Fibroblast of upper back skin (primary cell): ENCODE measurements at regions not wholly inside any gene's neighbourhood (a gene's known extent, or its start where the extent isn't known, plus 50 kb on each side); places are given as distances from the start of the nearest gene placed in this dataset.
A peak's percentile ranks its signal among the peaks of the same experiment; 100 is the strongest.

Source experiments
- DNase-seq: peaks from one replicate; pipeline ENCODE4 v3.0.0-alpha.2; 2013

DNA sequence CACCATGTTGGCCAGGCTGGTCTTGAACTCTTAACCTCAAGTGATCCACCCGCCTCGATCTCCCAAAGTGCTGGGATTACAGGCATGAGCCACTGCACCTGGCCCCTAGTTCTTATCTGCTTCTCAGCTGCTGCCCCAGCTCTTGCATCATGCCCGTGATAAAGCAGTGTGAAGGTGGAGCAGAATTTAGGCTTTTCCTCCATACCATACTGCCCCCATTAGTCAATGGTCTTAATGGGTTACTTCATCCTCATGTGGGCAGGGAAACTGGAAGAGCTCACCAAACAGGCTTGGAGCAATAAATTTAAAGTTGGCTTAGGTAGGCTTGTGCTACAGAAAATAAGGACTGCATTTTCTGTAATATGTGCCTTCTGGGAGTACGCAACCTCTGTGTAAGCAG, 636.9 kb upstream of the BOD1L1 start:
- no peak for DNase-seq

DNA sequence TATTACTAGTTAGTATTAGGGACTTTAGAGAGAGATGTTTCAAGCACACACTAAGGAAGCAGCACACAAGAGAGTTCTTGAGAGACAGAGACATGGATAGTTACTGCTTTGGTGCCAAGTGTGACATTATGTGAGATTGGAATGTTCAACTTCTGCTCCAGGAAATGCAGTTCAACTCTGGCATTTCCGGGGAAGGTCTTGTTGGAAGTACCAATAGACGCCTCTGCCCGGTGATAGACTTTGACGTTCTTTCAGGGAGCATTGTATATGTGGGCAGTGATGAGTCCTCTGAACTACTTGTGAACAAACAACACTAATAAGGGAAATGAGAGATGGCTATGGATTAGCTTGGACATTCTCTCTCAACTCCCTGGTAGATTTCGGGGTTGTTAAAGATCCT, 638.1 kb upstream of the BOD1L1 start:
- DNase-seq: no peak

- no peak for DNase-seq
Observed at GRCh38 chr4:14267373-14268060, 640.0 kb upstream of the BOD1L1 start.

- DNase-seq: no peak
Observed at GRCh38 chr4:14269824-14270223, 642.3 kb upstream of the BOD1L1 start.

GRCh38 chr4:14272206-14272605, 644.7 kb upstream of the BOD1L1 start:
- no peak for DNase-seq

GRCh38 chr4:14277505-14277904, 650.0 kb upstream of the BOD1L1 start:
- DNase-seq: no peak

DNA sequence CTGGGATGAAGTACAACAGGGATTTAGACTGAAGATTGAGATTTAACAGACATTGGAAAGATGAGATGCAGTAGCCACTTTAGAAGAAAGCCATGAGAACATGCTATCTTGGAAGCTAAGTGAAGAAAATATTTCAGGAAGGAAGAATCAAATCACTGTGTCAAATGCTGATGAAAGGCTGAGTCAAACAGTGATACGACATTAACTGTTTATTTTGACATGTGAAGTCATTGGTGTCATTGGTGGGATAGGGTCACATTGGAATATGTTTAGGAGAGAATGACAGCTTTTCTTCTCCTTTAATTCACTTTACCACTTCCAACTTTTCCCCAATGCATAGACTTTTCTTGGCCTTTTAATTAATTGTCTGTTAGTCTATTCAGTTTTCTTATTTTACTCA, 653.0 kb upstream of the BOD1L1 start:
- no peak for DNase-seq

GRCh38 chr4:14284578-14284977, 657.1 kb upstream of the BOD1L1 start:
- DNase-seq: no peak

GRCh38 chr4:14289708-14290107, 662.2 kb upstream of the BOD1L1 start:
- peak; percentile 28 for DNase-seq

- no peak for DNase-seq
Observed at GRCh38 chr4:14293582-14293981, 666.1 kb upstream of the BOD1L1 start.

- DNase-seq: peak; percentile 43
Observed at GRCh38 chr4:14294611-14295010, 667.1 kb upstream of the BOD1L1 start.

GRCh38 chr4:14299166-14299565, 671.6 kb upstream of the BOD1L1 start:
- no peak for DNase-seq

DNA sequence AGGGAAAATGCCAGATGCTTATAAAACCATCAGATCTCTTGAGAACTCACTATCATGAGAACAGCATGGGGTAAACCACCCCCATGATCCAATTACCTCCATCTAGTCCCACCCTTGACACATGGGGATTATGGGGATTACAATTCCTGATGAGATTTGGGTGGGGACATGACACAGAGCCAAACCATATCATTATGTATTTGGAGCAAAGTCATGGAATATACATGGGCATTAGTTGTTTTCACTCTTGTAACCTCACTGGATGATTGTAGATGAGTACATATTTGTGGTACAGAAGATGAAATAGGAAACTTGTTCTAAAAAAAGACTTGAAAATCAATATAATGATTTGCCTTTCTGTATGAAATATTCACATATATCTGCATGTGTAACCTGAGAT, 674.5 kb upstream of the BOD1L1 start:
- DNase-seq: no peak

- peak; percentile 29 for DNase-seq
Observed at GRCh38 chr4:14303856-14304255, 676.3 kb upstream of the BOD1L1 start.

GRCh38 chr4:14308229-14308651, 680.7 kb upstream of the BOD1L1 start:
- no peak for DNase-seq

DNA sequence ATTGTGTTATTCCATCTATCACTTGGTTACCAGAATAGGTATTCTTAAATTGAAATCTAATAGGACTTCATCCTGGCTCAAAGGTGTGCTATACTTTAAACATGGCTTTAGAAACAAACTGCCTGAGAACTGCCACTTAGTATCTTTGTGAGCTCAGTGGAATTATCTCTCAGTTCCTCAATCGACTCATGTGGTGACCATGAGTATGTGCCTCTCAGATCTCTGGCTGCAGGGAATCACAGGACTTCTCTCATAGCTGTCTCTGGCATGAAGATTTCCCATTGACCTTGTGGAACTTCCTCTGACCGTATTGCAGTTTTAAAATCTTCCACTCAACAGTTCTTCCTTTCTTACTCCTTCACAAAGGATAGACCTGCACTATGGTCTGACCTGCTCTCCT, 681.9 kb upstream of the BOD1L1 start:
- DNase-seq: no peak

- DNase-seq: no peak
Observed at GRCh38 chr4:14313757-14314156, 686.2 kb upstream of the BOD1L1 start.

GRCh38 chr4:14315129-14315528, 687.2 kb upstream of the CPEB2 start:
- DNase-seq: no peak

DNA sequence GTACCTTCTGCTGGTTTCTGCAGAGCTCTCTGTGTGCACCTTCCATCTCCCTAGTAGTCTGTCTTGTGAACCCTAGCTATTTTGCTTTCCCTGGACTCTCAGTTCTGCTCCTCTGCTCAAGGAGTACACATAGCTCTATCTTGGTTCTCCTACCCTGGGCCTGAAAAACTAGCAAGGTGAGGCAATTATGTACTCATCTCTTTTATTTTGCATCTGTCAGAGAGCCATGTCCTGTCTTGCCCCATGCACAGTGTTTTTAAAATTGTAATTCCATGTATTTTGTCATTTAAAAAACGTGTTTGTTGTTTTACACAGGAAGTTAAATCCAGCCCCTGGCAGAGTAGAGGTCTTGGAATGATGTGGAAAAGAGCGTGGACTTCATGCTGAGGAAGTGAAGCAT, 684.9 kb upstream of the CPEB2 start:
- no peak for DNase-seq

- DNase-seq: no peak
Observed at GRCh38 chr4:14318671-14319070, 683.6 kb upstream of the CPEB2 start.

DNA sequence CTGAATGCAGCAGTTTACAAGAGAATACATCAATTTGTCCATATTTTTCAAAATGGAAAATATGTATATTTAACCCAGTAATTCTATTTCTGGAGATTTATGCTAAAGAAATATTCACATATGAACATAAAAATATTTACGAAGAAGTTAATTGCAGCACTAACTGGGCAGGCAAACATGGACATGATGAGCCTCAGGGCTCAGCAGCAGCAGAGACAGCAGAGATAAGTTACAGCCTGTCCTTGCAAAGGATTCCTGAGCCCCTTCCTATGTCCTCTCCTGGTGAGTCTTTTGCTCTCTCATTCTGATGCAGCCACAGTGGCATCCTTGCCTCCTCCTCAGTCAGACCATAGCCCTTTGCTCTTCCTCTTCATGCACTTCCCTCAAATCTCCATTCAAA, 680.6 kb upstream of the CPEB2 start:
- DNase-seq: no peak

- no peak for DNase-seq
Observed at GRCh38 chr4:14323191-14323590, 679.1 kb upstream of the CPEB2 start.

DNA sequence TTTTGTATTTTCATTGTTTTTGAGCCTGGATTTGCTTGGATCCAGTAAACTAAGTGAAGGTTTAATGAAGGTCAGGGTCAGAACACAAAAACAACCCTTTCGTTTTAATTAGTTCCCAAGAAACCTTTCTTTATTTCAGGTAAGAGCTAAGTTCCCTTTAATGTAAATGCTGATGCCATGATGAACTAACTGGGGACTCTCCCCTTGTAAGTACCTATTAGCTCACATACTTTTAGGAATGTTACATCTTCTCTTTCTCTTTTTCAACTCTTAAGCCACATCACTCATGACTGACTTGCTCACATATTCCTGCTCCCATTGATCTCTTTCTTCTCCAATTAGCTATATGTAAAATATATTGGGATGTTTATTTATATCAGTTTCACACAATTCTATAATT, 673.1 kb upstream of the CPEB2 start:
- no peak for DNase-seq

GRCh38 chr4:14333616-14334015, 668.7 kb upstream of the CPEB2 start:
- no peak for DNase-seq

DNA sequence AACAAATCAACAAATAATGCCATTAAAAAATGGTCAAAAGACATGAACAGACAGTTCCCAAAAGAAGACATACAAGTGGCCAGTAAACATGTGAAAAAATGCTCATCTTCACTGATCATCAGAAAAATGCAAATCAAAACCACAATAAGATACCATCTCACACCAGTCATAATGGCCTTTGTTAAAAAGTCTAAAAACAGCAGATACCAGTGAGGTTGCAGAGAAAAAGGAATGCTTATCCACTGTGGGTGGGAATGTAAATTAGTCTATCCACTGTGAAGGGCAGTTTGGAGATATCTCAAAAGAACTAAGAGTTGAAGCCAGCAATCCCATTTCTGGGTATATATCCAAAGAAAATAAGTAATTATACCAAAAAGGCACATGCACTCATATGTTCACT, 668.1 kb upstream of the CPEB2 start:
- no peak for DNase-seq

DNA sequence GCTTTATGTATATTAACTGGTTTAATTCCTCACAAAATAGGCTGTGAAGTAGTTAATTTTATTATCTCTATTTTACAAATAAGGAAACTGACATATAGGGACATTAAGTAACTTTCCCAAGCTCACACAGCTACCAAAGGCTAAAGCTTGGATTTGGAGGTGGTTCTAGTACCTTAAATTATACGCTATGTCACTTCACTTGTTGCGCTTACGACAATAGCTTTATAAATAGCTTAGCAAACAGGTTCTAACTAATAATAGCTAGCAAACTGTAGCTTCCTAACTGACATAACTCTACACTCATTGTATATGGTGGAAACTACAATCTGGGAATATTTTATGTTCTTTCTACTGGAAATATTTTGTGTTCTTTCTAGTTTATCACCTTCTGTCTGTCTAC, 666.4 kb upstream of the CPEB2 start:
- no peak for DNase-seq
